Neural cell (in vitro differentiated cells): ENCODE measurements at regions not wholly inside any gene's neighbourhood (a gene's known extent, or its start where the extent isn't known, plus 50 kb on each side); places are given as distances from the start of the nearest gene placed in this dataset.

Experiments
- H2AFZ ChIP-seq: fragments of 200-600, 300-800 bp; sonication (generic), shearing (Covaris generic); 2 replicates; pipeline ENCODE4 v1.6.0; 2014; ENCODE audit warnings: low read depth, mild to moderate bottlenecking, antibody characterized with exemption, low read length, moderate library complexity
- H3F3A ChIP-seq: fragments of 200-600 bp; shearing (Covaris generic); 2 replicates; pipeline ENCODE4 v1.6.1; 2016; ENCODE audit warnings: mild to moderate bottlenecking, moderate library complexity, mixed read lengths, antibody characterized with exemption, low read length; ENCODE audit not compliant: insufficient read depth, poor library complexity, severe bottlenecking
- H3K27ac ChIP-seq: fragments of 200-600, 300-800 bp; sonication (generic), shearing (Covaris generic); 2 replicates; pipeline ENCODE4 v1.5.1; 2014; ENCODE audit warnings: mild to moderate bottlenecking, low read length, moderate library complexity
- H3K27me3 ChIP-seq: fragments of 300-800, 200-600 bp; sonication (generic), shearing (Covaris generic); 2 replicates; pipeline ENCODE4 v1.6.0; 2014; ENCODE audit warnings: mild to moderate bottlenecking, low read depth, low read length, moderate library complexity; ENCODE audit not compliant: insufficient read depth
- H3K36me3 ChIP-seq: fragments of 300-800, 200-600 bp; sonication (generic), shearing (Covaris generic); 2 replicates; pipeline ENCODE4 v1.5.1; 2014; ENCODE audit warnings: mild to moderate bottlenecking, antibody characterized with exemption, low read length, moderate library complexity; ENCODE audit not compliant: insufficient read depth
- H3K4me2 ChIP-seq: fragments of 300-800, 200-600 bp; sonication (generic), shearing (Covaris generic); 2 replicates; pipeline ENCODE4 v1.6.0; 2014; ENCODE audit warnings: mild to moderate bottlenecking, low read length
- H3K4me3 ChIP-seq: fragments of 300-800, 200-600 bp; sonication (generic), shearing (Covaris generic); 2 replicates; pipeline ENCODE4 v1.5.1; 2014; ENCODE audit warnings: mild to moderate bottlenecking, low read length, moderate library complexity
- H3K79me2 ChIP-seq: fragments of 200-600 bp; shearing (Covaris generic); replicated peaks from 2 replicates; pipeline ENCODE4 v1.6.0; 2014; ENCODE audit warnings: mild to moderate bottlenecking, low read length, moderate library complexity; ENCODE audit not compliant: insufficient read depth
- H3K9ac ChIP-seq: fragments of 300-800, 200-600 bp; sonication (generic), shearing (Covaris generic); 2 replicates; pipeline ENCODE4 v1.6.1; 2016; ENCODE audit warnings: mild to moderate bottlenecking, low read length, mixed read lengths
- H3K9me2 ChIP-seq: fragments of 200-600 bp; shearing (Covaris generic); 2 replicates; pipeline ENCODE4 v1.6.1; 2016; ENCODE audit warnings: mild to moderate bottlenecking, low read length, mixed read lengths; ENCODE audit not compliant: insufficient read depth
- H3K9me3 ChIP-seq: fragments of 200-600, 300-800 bp; sonication (generic), shearing (Covaris generic); 2 replicates; pipeline ENCODE4 v1.6.1; 2016; ENCODE audit warnings: mild to moderate bottlenecking, mixed run types, low read length, moderate library complexity, mixed read lengths
- H4K20me1 ChIP-seq: fragments of 200-600 bp; shearing (Covaris generic); 2 replicates; pipeline ENCODE4 v1.6.1; 2016; ENCODE audit warnings: mild to moderate bottlenecking, mixed run types; ENCODE audit not compliant: insufficient read depth
- EP300 ChIP-seq: fragments of 450-650 bp; conservative IDR thresholded peaks from 2 replicates; pipeline ENCODE4 v1.6.1; 2014; ENCODE audit warnings: antibody characterized with exemption, mild to moderate bottlenecking, moderate library complexity; ENCODE audit not compliant: poor library complexity, severe bottlenecking
- EZH2 ChIP-seq: fragments of 200-600, 300-800 bp; shearing (Covaris generic), sonication (generic); IDR thresholded peaks from 2 replicates; pipeline ENCODE4 v1.6.1; 2014; ENCODE audit warnings: antibody characterized with exemption, low read length, borderline replicate concordance, mild to moderate bottlenecking; ENCODE audit not compliant: insufficient read depth, poor library complexity, severe bottlenecking
- MXI1 ChIP-seq: fragments of 450-650 bp; conservative IDR thresholded peaks from 2 replicates; pipeline ENCODE4 v1.6.1; 2014; ENCODE audit warnings: antibody characterized with exemption, mild to moderate bottlenecking; ENCODE audit not compliant: poor library complexity, severe bottlenecking
- POLR2AphosphoS5 ChIP-seq: IDR thresholded peaks from 2 replicates; pipeline ENCODE4 v1.6.1; 2012
- RAD21 ChIP-seq: fragments of 450-650 bp; conservative IDR thresholded peaks from 2 replicates; pipeline ENCODE4 v1.6.1; 2014; ENCODE audit warnings: antibody characterized with exemption, mild to moderate bottlenecking, moderate library complexity
- SMC3 ChIP-seq: fragments of 450-650 bp; conservative IDR thresholded peaks from 2 replicates; pipeline ENCODE4 v1.6.1; 2014; ENCODE audit warnings: antibody characterized with exemption, mild to moderate bottlenecking, moderate library complexity; ENCODE audit not compliant: poor library complexity
- TAF1 ChIP-seq: IDR thresholded peaks from 2 replicates; pipeline ENCODE4 v1.6.1; 2012; ENCODE audit warnings: low read depth
- TF ChIP-seq, protein P1 (sequence below): fragments of 450-650 bp; IDR thresholded peaks from 2 replicates; pipeline ENCODE4 v1.5.1; 2014; ENCODE audit warnings: antibody characterized with exemption, mild to moderate bottlenecking, moderate library complexity; ENCODE audit not compliant: poor library complexity, severe bottlenecking
- TF ChIP-seq, protein P2 (sequence below): IDR thresholded peaks from 2 replicates; pipeline ENCODE4 v1.6.1; 2012; ENCODE audit warnings: borderline replicate concordance

DNA sequence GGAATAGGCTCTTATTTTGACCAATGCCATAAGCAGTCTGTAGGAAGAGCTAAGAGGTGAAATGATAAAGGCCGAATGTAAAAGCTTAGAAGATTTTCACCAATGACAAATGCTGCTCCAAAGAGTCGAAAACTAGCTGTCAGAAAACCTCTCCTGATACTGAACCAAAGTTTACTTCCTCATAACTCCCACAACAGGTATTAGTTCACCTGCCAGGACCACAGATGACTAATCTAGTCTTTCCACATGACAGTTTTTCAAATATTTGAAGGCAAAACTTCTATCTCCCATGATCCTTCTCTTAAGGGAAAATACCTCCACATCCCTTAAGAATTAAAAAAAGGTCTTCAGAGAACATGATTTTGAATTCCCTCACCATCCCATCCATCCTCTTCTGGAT, 473.2 kb upstream of the SPHKAP start:
- no peak overlapping the region for H3K4me2 ChIP-seq
- no peak overlapping the region for H3K27ac ChIP-seq
- no peak overlapping the region for H2AFZ ChIP-seq
- H3K79me2 ChIP-seq = no peaks in the 10 kb centered on the region
- H3K4me3 ChIP-seq = no peak overlapping the region
- H3F3A ChIP-seq = no peaks in the 10 kb centered on the region
- no peak overlapping the region for H3K9ac ChIP-seq
- H3K9me2 ChIP-seq = no peaks in the 10 kb centered on the region
- no peaks in the 10 kb centered on the region for H4K20me1 ChIP-seq
- no peaks in the 10 kb centered on the region for H3K27me3 ChIP-seq
- TF ChIP-seq RAD21 (no peak), MXI1 (no peak), TAF1 (no peak), EZH2 (no peak), EP300 (no peak), POLR2AphosphoS5 (no peak), SMC3 (no peak)
- TF ChIP-seq, protein P1, sequence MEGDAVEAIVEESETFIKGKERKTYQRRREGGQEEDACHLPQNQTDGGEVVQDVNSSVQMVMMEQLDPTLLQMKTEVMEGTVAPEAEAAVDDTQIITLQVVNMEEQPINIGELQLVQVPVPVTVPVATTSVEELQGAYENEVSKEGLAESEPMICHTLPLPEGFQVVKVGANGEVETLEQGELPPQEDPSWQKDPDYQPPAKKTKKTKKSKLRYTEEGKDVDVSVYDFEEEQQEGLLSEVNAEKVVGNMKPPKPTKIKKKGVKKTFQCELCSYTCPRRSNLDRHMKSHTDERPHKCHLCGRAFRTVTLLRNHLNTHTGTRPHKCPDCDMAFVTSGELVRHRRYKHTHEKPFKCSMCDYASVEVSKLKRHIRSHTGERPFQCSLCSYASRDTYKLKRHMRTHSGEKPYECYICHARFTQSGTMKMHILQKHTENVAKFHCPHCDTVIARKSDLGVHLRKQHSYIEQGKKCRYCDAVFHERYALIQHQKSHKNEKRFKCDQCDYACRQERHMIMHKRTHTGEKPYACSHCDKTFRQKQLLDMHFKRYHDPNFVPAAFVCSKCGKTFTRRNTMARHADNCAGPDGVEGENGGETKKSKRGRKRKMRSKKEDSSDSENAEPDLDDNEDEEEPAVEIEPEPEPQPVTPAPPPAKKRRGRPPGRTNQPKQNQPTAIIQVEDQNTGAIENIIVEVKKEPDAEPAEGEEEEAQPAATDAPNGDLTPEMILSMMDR = no peak
- TF ChIP-seq, protein P2, sequence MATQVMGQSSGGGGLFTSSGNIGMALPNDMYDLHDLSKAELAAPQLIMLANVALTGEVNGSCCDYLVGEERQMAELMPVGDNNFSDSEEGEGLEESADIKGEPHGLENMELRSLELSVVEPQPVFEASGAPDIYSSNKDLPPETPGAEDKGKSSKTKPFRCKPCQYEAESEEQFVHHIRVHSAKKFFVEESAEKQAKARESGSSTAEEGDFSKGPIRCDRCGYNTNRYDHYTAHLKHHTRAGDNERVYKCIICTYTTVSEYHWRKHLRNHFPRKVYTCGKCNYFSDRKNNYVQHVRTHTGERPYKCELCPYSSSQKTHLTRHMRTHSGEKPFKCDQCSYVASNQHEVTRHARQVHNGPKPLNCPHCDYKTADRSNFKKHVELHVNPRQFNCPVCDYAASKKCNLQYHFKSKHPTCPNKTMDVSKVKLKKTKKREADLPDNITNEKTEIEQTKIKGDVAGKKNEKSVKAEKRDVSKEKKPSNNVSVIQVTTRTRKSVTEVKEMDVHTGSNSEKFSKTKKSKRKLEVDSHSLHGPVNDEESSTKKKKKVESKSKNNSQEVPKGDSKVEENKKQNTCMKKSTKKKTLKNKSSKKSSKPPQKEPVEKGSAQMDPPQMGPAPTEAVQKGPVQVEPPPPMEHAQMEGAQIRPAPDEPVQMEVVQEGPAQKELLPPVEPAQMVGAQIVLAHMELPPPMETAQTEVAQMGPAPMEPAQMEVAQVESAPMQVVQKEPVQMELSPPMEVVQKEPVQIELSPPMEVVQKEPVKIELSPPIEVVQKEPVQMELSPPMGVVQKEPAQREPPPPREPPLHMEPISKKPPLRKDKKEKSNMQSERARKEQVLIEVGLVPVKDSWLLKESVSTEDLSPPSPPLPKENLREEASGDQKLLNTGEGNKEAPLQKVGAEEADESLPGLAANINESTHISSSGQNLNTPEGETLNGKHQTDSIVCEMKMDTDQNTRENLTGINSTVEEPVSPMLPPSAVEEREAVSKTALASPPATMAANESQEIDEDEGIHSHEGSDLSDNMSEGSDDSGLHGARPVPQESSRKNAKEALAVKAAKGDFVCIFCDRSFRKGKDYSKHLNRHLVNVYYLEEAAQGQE = no peak
- H3K36me3 ChIP-seq = no peaks in the 10 kb centered on the region
- no peaks in the 10 kb centered on the region for H3K9me3 ChIP-seq

GRCh38 chr2:228653884-228654283, 472.4 kb upstream of the SPHKAP start:
- H3K9ac ChIP-seq = no peak overlapping the region
- H3K27ac ChIP-seq = no peak overlapping the region
- no peak for TF ChIP-seq RAD21
- TF ChIP-seq MXI1 = no peak
- TF ChIP-seq EZH2 = no peak
- TF ChIP-seq, protein P2 = no peak
- TF ChIP-seq, protein P1 = no peak
- no peak for TF ChIP-seq TAF1
- TF ChIP-seq EP300 = no peak
- no peak for TF ChIP-seq POLR2AphosphoS5
- TF ChIP-seq SMC3 = no peak
- H3K9me3 ChIP-seq = no peaks in the 10 kb centered on the region
- no peaks in the 10 kb centered on the region for H3K36me3 ChIP-seq
- no peak overlapping the region for H3K4me3 ChIP-seq
- no peaks in the 10 kb centered on the region for H3K9me2 ChIP-seq
- H2AFZ ChIP-seq = no peak overlapping the region
- H3K27me3 ChIP-seq = no peaks in the 10 kb centered on the region
- no peaks in the 10 kb centered on the region for H4K20me1 ChIP-seq
- no peaks in the 10 kb centered on the region for H3K79me2 ChIP-seq
- H3F3A ChIP-seq = no peaks in the 10 kb centered on the region
- no peak overlapping the region for H3K4me2 ChIP-seq
